PC-9 (cell line): ENCODE measurements at regions not wholly inside any gene's neighbourhood (a gene's known extent, or its start where the extent isn't known, plus 50 kb on each side); places are given as distances from the start of the nearest gene placed in this dataset.
"Not testable (repeated sequence)": the region's sequence is repeated elsewhere in the genome, so short reads cannot be mapped to it uniquely, and the experiment has no call there.

Source experiments
- BruUV-seq: library from RNA; stranded (reverse); fragments of 400-500 nt; replicated peaks from 2 replicates; lab custom pipeline; 2021; lab: Mats Ljungman, UMichigan
- CTCF ChIA-PET: fragments of 300-600 bp; sonication (Branson Sonifier 250); formaldehyde crosslinking; loops from one replicate; lab custom pipeline; 2022; ENCODE audit warnings: antibody characterized with exemption; lab: Charles Lee
- POLR2A ChIA-PET: fragments of 300-600 bp; sonication (Branson Sonifier 250); formaldehyde crosslinking; loops from one replicate; lab custom pipeline; 2022; ENCODE audit warnings: antibody characterized with exemption; ENCODE audit not compliant: unreplicated experiment; lab: Charles Lee
- DNase-seq, 2 experiments: peaks; one replicate each; pipeline versions ENCODE4 v3.0.0 to v3.0.0-alpha.2; 2015 to 2022; ENCODE audit warnings: mixed read lengths in 1 of 2
- H2AFZ ChIP-seq: fragments of 200-600 bp; sonication (generic); 2 replicates; pipeline ENCODE4 v1.8.1; 2017; ENCODE audit warnings: antibody characterized with exemption
- H3F3A ChIP-seq: fragments of 200-600 bp; sonication (generic); 2 replicates; pipeline ENCODE4 v1.8.1; 2017; ENCODE audit warnings: antibody characterized with exemption, mild to moderate bottlenecking, low read depth; ENCODE audit not compliant: insufficient read depth
- H3K27ac ChIP-seq: fragments of 200-600 bp; sonication (generic); 2 replicates; pipeline ENCODE4 v1.6.1; 2016; ENCODE audit warnings: mixed run types
- H3K27me3 ChIP-seq: fragments of 200-600 bp; sonication (generic); 2 replicates; pipeline ENCODE4 v1.6.1; 2016; ENCODE audit warnings: low read depth, mixed run types; ENCODE audit not compliant: insufficient read depth
- H3K36me3 ChIP-seq: fragments of 200-600 bp; sonication (generic); 2 replicates; pipeline ENCODE4 v1.6.1; 2016; ENCODE audit warnings: low read depth, mixed run types
- H3K4me1 ChIP-seq: fragments of 200-600 bp; sonication (generic); replicated peaks from 2 replicates; pipeline ENCODE4 v1.6.1; 2016; ENCODE audit warnings: mixed run types; ENCODE audit not compliant: insufficient read depth
- H3K4me2 ChIP-seq: fragments of 200-600 bp; sonication (generic); 2 replicates; pipeline ENCODE4 v1.6.1; 2017; ENCODE audit warnings: mixed run types
- H3K4me3 ChIP-seq: fragments of 200-600 bp; sonication (generic); 2 replicates; pipeline ENCODE4 v1.6.1; 2016; ENCODE audit warnings: mixed run types
- H3K79me2 ChIP-seq: fragments of 200-600 bp; sonication (generic); 2 replicates; pipeline ENCODE4 v1.6.1; 2017; ENCODE audit warnings: low read depth, mixed run types
- H3K9me2 ChIP-seq: fragments of 200-600 bp; sonication (generic); 2 replicates; pipeline ENCODE4 v1.8.1; 2017; ENCODE audit warnings: mild to moderate bottlenecking; ENCODE audit not compliant: insufficient read depth
- H3K9me3 ChIP-seq: fragments of 200-600 bp; sonication (generic); 2 replicates; pipeline ENCODE4 v1.8.1; 2016; ENCODE audit warnings: low read depth; ENCODE audit not compliant: insufficient read depth
- H4K20me1 ChIP-seq: fragments of 200-600 bp; sonication (generic); 2 replicates; pipeline ENCODE4 v1.8.1; 2017; ENCODE audit not compliant: insufficient read depth
- CTCF ChIP-seq: fragments of 200-600 bp; sonication (generic); conservative IDR thresholded peaks from 2 replicates; pipeline ENCODE4 v1.6.1; 2017; ENCODE audit warnings: mixed run types, antibody characterized with exemption, mild to moderate bottlenecking, moderate library complexity
- EZH2 ChIP-seq: fragments of 200-600 bp; sonication (generic); IDR thresholded peaks from 2 replicates; pipeline ENCODE4 v1.8.0; 2017; ENCODE audit warnings: antibody characterized with exemption, low read depth
- intact Hi-C: fragments of 100-400 bp; cut with micrococcal nuclease; formaldehyde crosslinking; loops from one replicate; pipeline ENCODE4 v1.10.0; 2022; ENCODE audit not compliant: unreplicated experiment

GRCh38 chr17:45668316-45668715 is 115.8 kb upstream of the CRHR1 start:
- H3K9me3 ChIP-seq: no peaks in the 10 kb centered on the region
- no peaks in the 10 kb centered on the region for H3K4me1 ChIP-seq
- DNase-seq: no peak
- H3K27ac ChIP-seq: no peak overlapping the region
- H3K79me2 ChIP-seq: no peaks in the 10 kb centered on the region
- H3K9me2 ChIP-seq: no peaks in the 10 kb centered on the region
- no TSS peak for BruUV-seq
- peaks cover 98% of the 10 kb centered on the region for H3K27me3 ChIP-seq
- no peak overlapping the region for H3K4me2 ChIP-seq
- CTCF ChIA-PET: no interaction called here
- intact Hi-C loops: no loop called here
- no peaks in the 10 kb centered on the region for H3K36me3 ChIP-seq
- no peaks in the 10 kb centered on the region for H3F3A ChIP-seq
- H4K20me1 ChIP-seq: no peaks in the 10 kb centered on the region
- POLR2A ChIA-PET: no interaction called here
- H3K4me3 ChIP-seq: no peak overlapping the region
- TF ChIP-seq CTCF (no peak), EZH2 (no peak)
- H2AFZ ChIP-seq: no peak overlapping the region

- H3K9me2 ChIP-seq: no peaks in the 10 kb centered on the region
- CTCF ChIA-PET: no interaction called here
- no TSS peak for BruUV-seq
- peaks cover 84% of the 10 kb centered on the region for H3K27me3 ChIP-seq
- no peaks in the 10 kb centered on the region for H3F3A ChIP-seq
- H3K4me2 ChIP-seq: no peak overlapping the region
- H2AFZ ChIP-seq: no peak overlapping the region
- intact Hi-C loops: no loop called here
- no peak overlapping the region for H3K27ac ChIP-seq
- H3K4me3 ChIP-seq: no peak overlapping the region
- no peaks in the 10 kb centered on the region for H4K20me1 ChIP-seq
- no peak for DNase-seq
- POLR2A ChIA-PET: no interaction called here
- H3K4me1 ChIP-seq: no peaks in the 10 kb centered on the region
- H3K36me3 ChIP-seq: no peaks in the 10 kb centered on the region
- no peaks in the 10 kb centered on the region for H3K9me3 ChIP-seq
- no peaks in the 10 kb centered on the region for H3K79me2 ChIP-seq
- TF ChIP-seq CTCF: no peak
- no peak for TF ChIP-seq EZH2
Observed at GRCh38 chr17:45672301-45672700, 111.8 kb upstream of the CRHR1 start.

GRCh38 chr17:45672792-45673191 is 111.3 kb upstream of the CRHR1 start:
- Histone ChIP-seq H3K9me2 (no peaks in the 10 kb centered on the region), H3K4me1 (no peaks in the 10 kb centered on the region), H2AFZ (no peak overlapping the region), H3K36me3 (no peaks in the 10 kb centered on the region), H3K27ac (no peak overlapping the region), H3K4me3 (no peak overlapping the region), H3K27me3 (peaks cover 83% of the 10 kb centered on the region), H3K79me2 (no peaks in the 10 kb centered on the region), H3F3A (no peaks in the 10 kb centered on the region), H3K4me2 (no peak overlapping the region), H4K20me1 (no peaks in the 10 kb centered on the region), H3K9me3 (no peaks in the 10 kb centered on the region)
- no peak for DNase-seq
- TF ChIP-seq CTCF (no peak), EZH2 (no peak)
- ChIA-PET CTCF (no interaction called here), POLR2A (no interaction called here)
- intact Hi-C loops: no loop called here
- BruUV-seq: no TSS peak

GRCh38 chr17:45673759-45674158 is 110.4 kb upstream of the CRHR1 start:
- H3K4me3 ChIP-seq, H2AFZ ChIP-seq, POLR2A ChIA-PET, DNase-seq, H3K79me2 ChIP-seq, H4K20me1 ChIP-seq, H3K27ac ChIP-seq, H3K4me2 ChIP-seq, H3K9me2 ChIP-seq, BruUV-seq, H3K4me1 ChIP-seq, intact Hi-C loops, H3F3A ChIP-seq, CTCF ChIA-PET, H3K36me3 ChIP-seq, H3K9me3 ChIP-seq: not testable (repeated sequence)
- peaks cover 83% of the 10 kb centered on the region for H3K27me3 ChIP-seq
